ENCODE measurements at regions not wholly inside any gene's neighbourhood (a gene's known extent, or its start where the extent isn't known, plus 50 kb on each side); places are given as distances from the start of the nearest gene placed in this dataset.

DNA sequence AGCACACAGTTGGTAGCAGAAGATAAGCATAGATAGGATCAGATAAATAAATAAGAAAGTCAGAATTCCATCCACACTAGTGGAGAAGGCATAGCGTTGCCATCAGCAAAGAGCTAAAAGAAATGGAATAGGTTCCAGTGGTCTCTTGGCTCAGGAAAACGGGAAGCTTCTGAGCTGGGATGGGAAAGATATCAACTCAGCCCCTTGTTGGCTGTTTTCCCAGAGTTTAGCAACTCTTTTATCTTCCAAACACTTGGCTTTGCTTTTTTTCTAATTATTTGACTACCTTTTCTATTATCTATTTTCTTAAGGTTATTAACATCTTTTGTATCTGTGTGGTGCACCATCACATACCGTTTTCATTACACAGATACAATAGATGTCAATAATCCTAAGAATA is 445.7 kb upstream of the TRPC7 start:
- Histone ChIP-seq H3K4me1 (ENCODE audit: control insufficient read depth, low read length) (no peaks in the 10 kb centered on the region), H4K20me1 (ENCODE audit: control insufficient read depth, insufficient read depth, low read depth, low read length) (no peaks in the 10 kb centered on the region), H3F3A (ENCODE audit: control insufficient read depth, insufficient read depth) (no peaks in the 10 kb centered on the region), H3K9me3 (ENCODE audit: control insufficient read depth, insufficient read depth, low read length) (no peaks in the 10 kb centered on the region), H3K27me3 (ENCODE audit: control insufficient read depth, low read length) (no peaks in the 10 kb centered on the region), H3K9me2 (replicated peaks; ENCODE audit: control insufficient read depth, low read length) (no peaks in the 10 kb centered on the region), H3K27ac (ENCODE audit: low read depth, low read length) (no peak overlapping the region), H3K79me2 (ENCODE audit: control insufficient read depth, low read length) (no peaks in the 10 kb centered on the region), H3K4me3 (ENCODE audit: low read length) (no peak overlapping the region), H3K4me2 (ENCODE audit: low read length) (no peak overlapping the region), H3K36me3 (ENCODE audit: control insufficient read depth, low read length) (no peaks in the 10 kb centered on the region)
- TF ChIP-seq, protein P1, sequence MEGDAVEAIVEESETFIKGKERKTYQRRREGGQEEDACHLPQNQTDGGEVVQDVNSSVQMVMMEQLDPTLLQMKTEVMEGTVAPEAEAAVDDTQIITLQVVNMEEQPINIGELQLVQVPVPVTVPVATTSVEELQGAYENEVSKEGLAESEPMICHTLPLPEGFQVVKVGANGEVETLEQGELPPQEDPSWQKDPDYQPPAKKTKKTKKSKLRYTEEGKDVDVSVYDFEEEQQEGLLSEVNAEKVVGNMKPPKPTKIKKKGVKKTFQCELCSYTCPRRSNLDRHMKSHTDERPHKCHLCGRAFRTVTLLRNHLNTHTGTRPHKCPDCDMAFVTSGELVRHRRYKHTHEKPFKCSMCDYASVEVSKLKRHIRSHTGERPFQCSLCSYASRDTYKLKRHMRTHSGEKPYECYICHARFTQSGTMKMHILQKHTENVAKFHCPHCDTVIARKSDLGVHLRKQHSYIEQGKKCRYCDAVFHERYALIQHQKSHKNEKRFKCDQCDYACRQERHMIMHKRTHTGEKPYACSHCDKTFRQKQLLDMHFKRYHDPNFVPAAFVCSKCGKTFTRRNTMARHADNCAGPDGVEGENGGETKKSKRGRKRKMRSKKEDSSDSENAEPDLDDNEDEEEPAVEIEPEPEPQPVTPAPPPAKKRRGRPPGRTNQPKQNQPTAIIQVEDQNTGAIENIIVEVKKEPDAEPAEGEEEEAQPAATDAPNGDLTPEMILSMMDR (IDR thresholded peaks at IDR 0.05; ENCODE audit: low read depth, low read length, poor library complexity, severe bottlenecking), result no peak
- no peak for TF ChIP-seq EZH2phosphoT487 (IDR thresholded peaks at IDR 0.05; ENCODE audit: borderline replicate concordance, low read length)

DNA sequence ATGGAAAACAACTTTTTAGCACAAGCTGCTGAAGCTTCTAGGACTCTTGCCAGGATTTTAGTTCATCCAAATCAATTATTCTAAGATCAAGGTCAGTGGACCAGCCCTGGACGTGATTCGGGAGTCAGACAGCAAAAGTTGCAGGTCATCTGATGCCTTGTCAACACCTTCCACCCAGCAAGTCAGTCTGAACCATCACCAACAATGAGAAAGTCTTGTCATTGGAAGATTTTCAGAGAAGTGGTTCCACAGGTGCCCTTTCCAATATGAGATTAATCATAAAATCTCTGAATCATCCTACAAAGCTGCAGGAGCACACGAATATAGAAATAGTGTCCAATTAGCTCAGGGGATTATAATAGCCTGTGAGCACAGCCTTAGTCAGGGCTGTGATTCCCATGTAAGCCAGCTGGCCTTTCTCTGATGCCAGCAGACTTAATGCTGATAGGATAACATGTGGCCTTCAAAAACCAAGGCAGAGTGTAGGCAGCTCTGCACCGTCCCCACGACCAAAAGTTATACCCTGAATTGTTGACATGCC is 445.0 kb upstream of the TRPC7 start:
- no peak overlapping the region for H3K27ac ChIP-seq (ENCODE audit: low read depth, low read length)
- no peaks in the 10 kb centered on the region for H3K36me3 ChIP-seq (ENCODE audit: control insufficient read depth, low read length)
- no peaks in the 10 kb centered on the region for H3K9me3 ChIP-seq (ENCODE audit: control insufficient read depth, insufficient read depth, low read length)
- H3K4me2 ChIP-seq (ENCODE audit: low read length), result no peak overlapping the region
- TF ChIP-seq, protein P1 (IDR thresholded peaks at IDR 0.05; ENCODE audit: low read depth, low read length, poor library complexity, severe bottlenecking), result no peak
- TF ChIP-seq EZH2phosphoT487 (IDR thresholded peaks at IDR 0.05; ENCODE audit: borderline replicate concordance, low read length), result no peak
- no peaks in the 10 kb centered on the region for H3K9me2 ChIP-seq (replicated peaks; ENCODE audit: control insufficient read depth, low read length)
- no peak overlapping the region for H3K4me3 ChIP-seq (ENCODE audit: low read length)
- no peaks in the 10 kb centered on the region for H3K27me3 ChIP-seq (ENCODE audit: control insufficient read depth, low read length)
- no peaks in the 10 kb centered on the region for H3K79me2 ChIP-seq (ENCODE audit: control insufficient read depth, low read length)
- no peaks in the 10 kb centered on the region for H4K20me1 ChIP-seq (ENCODE audit: control insufficient read depth, insufficient read depth, low read depth, low read length)
- H3F3A ChIP-seq (ENCODE audit: control insufficient read depth, insufficient read depth), result no peaks in the 10 kb centered on the region
- no peaks in the 10 kb centered on the region for H3K4me1 ChIP-seq (ENCODE audit: control insufficient read depth, low read length)

DNA sequence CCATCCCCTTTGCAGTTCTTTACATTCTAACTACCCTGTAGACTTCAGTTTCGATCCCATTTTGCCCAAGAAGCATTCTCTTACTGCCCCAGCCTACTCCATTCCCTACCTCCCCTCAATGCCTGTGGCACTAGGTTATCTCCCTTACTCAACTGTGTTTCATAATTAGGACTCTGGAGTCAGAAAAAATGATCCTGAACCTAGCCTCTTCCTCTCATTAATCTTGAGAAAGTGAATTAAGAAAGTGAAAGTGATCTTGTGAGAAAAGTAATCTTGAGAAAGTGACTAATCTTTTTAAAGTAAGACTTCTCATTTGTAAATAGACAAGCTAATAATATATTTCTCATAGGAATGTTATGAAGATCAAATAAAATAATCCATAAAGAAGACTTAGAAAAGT is 444.0 kb upstream of the TRPC7 start:
- no peaks in the 10 kb centered on the region for H3K9me2 ChIP-seq (replicated peaks; ENCODE audit: control insufficient read depth, low read length)
- no peak overlapping the region for H3K4me3 ChIP-seq (ENCODE audit: low read length)
- H3K27me3 ChIP-seq (ENCODE audit: control insufficient read depth, low read length), result no peaks in the 10 kb centered on the region
- H3F3A ChIP-seq (ENCODE audit: control insufficient read depth, insufficient read depth), result no peaks in the 10 kb centered on the region
- TF ChIP-seq, protein P1 (IDR thresholded peaks at IDR 0.05; ENCODE audit: low read depth, low read length, poor library complexity, severe bottlenecking), result no peak
- no peak for TF ChIP-seq EZH2phosphoT487 (IDR thresholded peaks at IDR 0.05; ENCODE audit: borderline replicate concordance, low read length)
- no peak overlapping the region for H3K27ac ChIP-seq (ENCODE audit: low read depth, low read length)
- H3K36me3 ChIP-seq (ENCODE audit: control insufficient read depth, low read length), result no peaks in the 10 kb centered on the region
- H3K79me2 ChIP-seq (ENCODE audit: control insufficient read depth, low read length), result no peaks in the 10 kb centered on the region
- no peak overlapping the region for H3K4me2 ChIP-seq (ENCODE audit: low read length)
- no peaks in the 10 kb centered on the region for H3K4me1 ChIP-seq (ENCODE audit: control insufficient read depth, low read length)
- no peaks in the 10 kb centered on the region for H3K9me3 ChIP-seq (ENCODE audit: control insufficient read depth, insufficient read depth, low read length)
- no peaks in the 10 kb centered on the region for H4K20me1 ChIP-seq (ENCODE audit: control insufficient read depth, insufficient read depth, low read depth, low read length)

Data from DOHH2 (cell line).